ENCODE measurements at regions not wholly inside any gene's neighbourhood (a gene's known extent, or its start where the extent isn't known, plus 50 kb on each side); places are given as distances from the start of the nearest gene placed in this dataset.
"Not testable (repeated sequence)": the region's sequence is repeated elsewhere in the genome, so short reads cannot be mapped to it uniquely, and the experiment has no call there.

DNA sequence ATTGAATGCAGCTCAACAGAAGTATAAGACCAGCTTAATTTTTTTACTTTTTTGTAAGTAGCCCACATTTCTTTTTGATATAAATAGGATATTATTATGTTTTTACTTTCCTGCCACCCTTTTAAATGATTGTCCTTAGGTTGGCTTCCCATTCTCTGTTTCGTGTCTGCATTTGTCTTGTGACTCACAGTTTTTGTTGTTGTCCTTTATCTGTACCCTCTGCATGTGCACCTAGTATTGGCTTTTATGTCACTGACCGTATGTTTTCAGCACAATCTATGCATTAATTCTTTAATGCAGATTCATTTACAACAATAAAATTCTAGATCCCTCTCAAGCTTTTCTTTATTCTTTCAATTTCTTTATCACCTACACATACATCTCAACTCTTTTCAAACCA lies 474.2 kb upstream of the FANCL start:
- DNase-seq (ENCODE audit: low spot score) = no peak

DNA sequence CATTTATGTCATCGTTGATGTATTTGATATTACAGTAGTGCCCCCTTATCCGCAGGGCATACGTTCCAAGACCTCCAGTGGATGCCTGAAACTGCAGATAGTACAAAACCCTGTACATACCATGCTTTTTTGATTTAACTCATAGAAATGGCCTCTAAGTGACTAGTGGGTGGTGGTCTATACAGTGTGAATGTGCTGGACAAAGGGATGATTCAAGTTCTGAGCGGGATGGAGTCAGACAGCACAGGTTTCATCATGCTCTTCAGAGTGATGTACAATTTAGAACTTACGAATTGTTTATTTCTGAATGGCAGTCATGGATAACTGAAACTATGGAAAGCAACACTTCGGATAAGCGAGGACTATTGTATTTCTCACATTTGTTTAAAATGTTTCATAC lies 473.1 kb upstream of the FANCL start:
- DNase-seq (ENCODE audit: low spot score) = no peak

DNA sequence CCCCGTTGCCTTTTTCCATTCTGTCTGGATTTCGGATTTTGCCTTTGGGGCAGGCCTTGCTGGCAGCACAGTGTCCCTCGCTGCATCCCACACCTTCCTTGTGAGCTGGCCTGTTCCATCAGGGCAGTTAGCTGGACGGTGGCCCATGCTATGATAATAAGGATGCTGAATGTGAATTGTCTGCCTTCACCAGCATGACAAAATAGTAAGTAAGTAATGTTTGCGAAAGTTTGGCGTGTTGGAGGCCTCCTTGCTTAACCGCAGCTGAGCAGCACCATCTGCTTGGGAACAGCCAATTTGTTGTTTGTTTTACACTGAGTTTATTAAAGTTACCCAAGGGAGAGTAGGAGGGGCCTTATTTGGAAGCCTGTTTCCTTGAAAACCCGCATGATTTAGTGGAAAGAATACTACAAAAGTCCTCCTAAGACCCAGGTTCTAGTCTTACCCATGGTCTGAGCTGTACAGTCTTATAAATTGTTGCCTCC lies 469.7 kb upstream of the FANCL start:
- no peak for DNase-seq (ENCODE audit: low spot score)

DNA sequence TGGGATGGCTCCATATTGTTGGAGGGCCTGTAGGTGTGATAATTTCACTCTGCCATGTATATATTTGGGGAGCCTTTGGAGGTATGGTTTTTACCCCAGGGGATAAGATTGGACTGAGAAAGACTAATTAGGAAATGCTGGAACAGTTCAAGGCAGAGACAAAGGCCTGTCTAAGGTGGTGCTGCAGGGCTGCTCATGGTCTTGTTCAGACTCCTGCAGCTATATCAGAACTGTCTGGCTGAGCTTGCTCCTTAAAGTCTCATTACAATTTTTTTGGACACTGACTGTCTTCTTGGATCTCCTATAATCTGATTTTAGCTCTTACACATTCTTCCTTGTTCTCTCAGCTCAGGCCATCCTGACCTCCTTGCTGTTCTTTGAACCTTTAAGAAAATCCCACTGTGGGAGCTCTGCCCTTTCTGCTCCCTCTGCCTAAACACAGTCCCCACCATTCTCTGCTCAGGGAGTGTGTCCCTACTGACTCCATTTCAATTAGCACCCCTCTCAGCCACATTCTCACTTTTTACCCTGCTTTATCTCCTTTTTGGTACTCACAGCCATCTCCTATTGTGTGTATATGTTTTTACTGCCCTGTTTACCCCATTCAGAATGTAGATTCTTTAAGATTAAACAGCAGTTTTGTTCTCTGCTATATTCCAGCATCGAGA lies 468.7 kb upstream of the FANCL start:
- no peak for DNase-seq (ENCODE audit: low spot score)

DNA sequence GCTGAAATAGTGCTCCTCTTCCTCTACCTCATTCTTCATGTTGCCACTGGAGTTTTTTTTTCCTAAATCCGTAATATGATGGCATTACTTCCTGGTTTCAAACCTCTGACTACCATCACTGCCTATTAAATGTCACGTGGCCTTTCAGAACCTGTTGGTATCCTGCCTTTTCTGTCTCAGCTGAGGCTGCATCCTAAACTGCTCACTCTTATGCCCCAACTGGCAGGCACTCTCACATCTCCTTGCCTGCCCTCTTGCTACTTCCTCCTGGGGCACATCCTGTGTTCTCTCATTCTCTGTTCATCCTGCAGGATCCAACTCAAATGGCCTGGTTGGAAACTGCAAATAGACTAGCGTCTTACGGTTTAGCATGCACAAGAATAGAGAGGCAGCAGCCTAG lies 468.1 kb upstream of the FANCL start:
- no peak for DNase-seq (ENCODE audit: low spot score)

DNA sequence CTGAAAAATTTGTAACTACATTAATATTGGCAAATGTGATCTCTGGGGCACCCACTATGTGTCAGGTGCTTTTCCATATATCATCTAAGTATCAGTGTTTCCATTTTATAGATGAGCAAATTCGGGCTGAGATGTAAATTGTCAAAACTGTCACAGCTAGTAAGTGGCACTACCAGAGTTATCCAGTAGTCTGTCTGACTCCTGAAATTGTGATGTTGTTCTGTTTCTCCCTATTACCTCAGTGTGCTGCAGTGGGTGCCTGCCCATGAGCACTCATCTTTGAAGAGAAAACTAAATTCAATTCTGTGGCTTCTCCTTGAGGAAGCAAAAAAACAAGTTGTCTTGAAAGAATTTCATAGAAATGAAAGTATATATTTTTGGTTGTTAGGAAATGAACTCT lies 467.4 kb upstream of the FANCL start:
- no peak for DNase-seq (ENCODE audit: low spot score)

DNA sequence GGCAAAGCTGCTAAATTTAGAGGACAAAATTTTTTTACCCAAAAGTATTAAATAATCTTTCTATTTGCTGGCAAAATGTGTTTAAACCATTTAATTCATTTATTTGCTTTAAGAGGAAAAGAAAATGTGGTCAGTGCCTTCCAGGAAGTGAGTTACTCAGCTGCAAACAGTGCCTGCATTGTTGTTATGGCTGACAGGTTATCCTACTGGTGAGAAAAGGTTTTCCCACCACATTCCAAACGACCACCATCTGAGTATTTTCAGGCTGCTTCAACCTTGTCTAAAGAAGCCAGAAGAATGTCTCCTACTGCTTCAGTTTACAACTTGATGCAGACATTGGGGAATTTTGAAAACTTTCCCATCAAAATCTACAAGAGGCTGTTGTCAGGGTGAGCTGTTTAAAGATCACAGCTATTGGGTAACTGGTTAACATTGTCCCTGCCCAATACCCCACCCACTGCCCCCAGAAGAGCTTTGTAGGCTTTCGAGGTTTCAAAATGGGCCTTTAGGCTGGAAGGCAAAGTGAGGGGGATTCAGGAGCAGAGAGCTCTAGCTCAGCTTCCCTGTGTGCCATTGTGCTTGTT lies 461.3 kb upstream of the FANCL start:
- no peak for DNase-seq (ENCODE audit: low spot score)

DNA sequence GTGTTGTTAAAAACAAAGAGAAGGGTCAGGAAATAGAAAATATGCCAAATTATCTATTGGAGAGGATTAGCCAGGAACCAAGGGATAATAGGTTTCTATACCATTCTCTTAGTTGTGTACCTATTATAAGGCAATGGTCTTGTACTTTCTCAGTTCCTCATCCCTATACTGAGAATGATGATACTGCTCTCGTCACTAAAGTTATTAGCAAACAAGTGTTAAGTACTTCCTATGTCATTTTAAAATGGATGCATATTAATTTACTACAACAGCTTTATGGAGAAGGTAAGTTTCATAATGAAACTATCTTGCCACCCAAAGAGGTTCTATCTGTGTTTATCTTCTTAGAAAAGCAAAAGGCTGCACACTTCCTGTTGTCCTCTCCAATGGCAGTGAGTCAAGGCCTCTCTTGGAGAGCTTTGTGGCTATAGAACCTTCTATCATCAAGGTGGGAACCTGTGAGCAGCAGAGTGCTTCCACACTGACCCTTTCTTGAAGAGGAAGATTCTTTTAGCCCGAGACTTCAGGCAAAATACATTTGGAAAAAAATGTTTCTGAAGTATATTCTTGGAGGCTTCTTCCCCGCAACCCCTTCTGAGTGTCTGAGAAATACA lies 460.7 kb upstream of the FANCL start:
- no peak for DNase-seq (ENCODE audit: low spot score)

DNA sequence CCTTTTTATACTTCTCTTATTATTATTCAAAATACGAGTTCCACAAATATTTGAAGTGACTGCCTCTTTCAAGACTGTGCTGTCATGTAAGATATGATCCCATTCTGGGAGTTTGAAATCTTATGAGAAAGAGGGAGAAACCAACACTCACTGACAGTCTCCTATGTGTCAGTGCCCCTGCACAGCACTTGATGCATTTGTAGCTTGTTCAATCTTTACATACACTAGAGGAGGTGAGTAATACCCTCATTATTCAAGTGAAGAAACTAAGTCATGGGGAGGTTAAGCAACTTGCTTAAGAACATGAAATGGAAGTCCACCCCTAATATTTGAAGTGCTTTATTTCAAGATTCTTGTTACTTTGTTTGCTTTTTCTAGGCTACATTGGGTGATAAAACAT lies 459.5 kb upstream of the FANCL start:
- DNase-seq (ENCODE audit: low spot score) = no peak

DNA sequence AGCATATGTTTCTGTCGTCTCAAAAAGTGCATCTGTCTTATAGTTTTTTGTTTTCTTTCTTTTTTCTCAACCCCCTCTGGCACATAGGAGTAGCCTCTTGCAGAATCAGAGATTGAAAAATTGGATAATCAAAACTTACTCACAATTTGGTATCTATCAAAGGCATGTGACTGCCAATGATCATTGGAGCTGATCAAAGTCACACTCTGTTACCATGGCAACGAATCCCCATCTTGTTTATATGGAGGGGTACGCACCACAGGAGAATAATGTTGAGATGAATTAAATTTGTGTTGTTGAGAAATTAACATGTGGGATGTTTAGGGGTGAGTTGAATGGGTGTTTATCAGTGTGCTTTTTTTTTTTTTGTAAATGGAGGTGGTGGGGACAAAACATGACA lies 458.3 kb upstream of the FANCL start:
- no peak for DNase-seq (ENCODE audit: low spot score)

DNA sequence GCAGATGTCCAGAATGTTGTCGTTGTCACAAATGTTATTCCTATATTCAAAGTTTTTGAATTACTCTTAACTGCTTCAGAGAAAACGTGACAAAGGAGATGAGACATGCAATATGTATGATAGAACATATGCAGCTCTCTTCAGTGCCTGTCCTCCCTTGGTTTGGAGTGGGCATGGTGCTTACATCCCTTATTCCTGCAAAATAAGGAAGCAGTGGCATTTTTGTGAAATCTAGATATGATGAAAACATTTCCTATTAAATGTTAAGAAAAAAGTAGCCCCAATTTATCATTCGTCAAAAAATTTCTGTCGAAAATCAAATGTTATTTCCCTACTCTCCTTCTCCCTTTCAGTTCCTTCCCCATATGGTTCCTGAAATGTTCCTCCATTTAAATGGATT lies 457.5 kb upstream of the FANCL start:
- DNase-seq (ENCODE audit: low spot score) = no peak

DNA sequence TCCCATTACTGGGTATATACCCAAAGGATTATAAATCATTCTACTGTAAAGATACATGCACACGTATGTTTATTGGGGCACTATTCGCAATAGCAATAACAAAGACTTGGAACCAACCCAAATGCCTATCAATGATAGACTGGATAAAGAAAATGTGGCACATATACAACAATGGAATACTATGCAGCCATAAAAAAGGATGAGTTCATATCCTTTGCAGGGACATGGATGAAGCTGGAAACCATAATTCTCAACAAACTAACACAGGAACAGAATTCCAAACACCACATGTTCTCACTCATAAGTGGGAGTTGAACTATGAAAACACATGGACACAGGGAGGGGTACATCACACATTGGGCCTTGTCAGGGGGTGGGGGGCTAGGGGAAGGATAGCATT lies 453.0 kb upstream of the FANCL start:
- not testable (repeated sequence) for DNase-seq (ENCODE audit: low spot score)

DNA sequence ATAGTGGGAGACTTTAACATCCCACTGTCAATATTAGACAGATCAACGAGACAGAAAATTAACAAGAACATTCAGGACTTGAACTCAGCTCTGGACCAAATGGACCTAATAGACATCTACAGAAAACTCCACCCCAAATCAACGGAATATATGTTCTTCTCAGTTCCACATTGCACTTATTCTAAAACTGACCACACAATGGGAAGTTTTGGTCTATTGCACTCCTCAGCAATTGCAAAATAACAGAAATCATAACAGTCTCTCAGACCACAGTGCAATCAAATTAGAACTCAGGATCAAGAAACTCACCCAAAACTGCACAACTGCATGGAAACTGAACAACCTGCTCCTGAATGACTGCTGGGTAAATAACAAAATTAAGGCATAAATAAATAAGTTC lies 449.9 kb upstream of the FANCL start:
- not testable (repeated sequence) for DNase-seq (ENCODE audit: low spot score)

DNA sequence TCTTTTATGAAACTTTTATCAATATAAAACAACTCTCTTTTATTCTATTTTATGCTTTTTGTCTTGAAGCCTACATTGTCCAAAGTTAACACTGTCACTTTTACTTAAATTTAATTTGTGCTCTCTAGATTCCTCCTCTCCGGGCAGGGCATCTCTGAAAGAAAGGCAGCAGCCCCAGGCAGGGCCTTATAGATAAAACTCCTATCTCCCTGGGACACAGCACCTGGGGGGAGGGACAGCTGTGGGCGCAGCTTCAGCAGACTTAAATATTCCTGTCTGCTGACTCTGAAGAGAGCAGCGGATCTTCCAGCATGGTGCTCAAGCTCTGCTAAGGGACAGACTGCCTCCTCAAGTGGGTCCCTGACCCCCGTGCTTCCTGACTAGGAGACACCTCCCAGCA lies 447.7 kb upstream of the FANCL start:
- DNase-seq (ENCODE audit: low spot score) = no peak

DNA sequence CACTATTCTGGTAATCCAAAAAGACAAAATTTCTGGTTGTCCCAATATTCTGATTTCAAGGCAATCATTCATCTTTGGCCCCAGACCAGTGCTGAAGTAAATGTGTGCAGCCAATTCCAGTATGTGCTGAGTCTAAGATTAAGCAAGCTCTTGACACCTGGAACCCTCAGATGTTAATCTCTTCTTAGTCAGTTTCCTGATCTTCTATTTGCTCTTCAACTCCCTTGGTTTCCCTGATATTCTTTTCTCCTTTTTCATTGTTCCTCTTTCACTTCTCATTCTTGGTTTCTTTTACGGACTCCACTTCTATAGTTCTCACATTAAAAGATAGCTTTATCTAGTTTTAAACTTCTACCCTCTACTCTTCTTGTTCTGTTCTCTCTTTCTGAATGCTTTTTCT lies 445.7 kb upstream of the FANCL start:
- DNase-seq (ENCODE audit: low spot score) = no peak

DNA sequence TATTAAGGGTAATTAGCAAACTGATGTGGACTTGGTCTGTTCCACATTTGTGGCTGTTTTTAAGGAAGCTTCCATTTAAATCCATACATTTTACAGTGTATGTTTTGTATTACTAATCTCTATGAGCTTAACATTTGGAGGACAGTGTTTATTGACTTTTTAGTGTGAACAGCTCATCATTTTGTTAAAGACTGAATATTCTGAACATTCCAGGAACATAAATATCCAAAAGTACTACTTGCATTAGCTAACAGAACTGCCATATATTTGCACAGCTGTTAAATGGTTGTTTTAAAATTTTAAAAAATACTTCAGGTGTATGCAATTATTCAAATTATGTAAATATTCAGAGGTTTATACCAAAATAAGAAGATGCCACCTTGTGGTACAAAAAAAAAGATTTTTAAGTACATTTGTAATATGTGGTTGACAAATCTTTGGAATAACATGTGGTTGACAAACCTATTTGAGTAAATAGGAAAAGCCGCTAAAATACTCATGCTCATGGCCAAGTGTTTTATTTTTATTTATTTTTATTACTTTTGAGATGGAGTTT lies 439.7 kb upstream of the FANCL start:
- no peak for DNase-seq (ENCODE audit: low spot score)

DNA sequence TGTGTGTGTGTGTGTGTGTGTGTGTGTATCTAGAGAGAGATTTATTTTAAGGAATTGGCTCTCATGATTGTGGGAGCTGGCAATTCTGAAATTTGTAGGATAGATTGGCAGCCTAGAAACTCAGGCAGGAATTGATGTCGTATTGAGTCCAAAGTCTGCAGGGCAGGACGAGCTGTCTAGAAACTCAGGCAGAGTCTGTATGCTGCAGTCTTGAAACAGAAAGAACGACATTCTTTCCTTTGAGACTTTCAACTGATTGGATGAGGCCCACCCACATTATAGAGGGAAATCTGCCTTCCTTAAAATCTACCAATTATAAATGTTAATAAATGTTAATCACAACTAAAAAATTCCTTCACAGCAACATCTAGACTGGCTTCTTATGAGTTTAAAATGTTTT lies 436.6 kb upstream of the FANCL start:
- no peak for DNase-seq (ENCODE audit: low spot score)

DNA sequence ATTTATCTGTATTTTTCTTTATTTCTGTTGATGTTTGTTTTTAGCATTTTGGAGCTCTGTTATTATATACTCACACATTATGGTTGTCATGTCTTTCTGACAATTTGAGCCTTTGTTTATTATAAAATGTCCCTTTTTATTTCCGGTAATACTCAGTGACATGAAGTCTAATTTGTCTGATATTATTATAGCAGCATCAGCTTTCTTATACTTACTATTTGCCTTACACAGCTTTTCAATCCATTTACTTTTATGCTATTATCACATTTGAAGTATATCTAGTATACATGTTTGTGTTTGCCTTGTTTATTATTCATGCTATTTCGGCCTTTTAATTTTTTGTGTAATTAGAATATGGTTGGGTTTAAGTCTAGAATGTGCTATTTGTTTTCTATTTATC lies 430.6 kb upstream of the FANCL start:
- no peak for DNase-seq (ENCODE audit: low spot score)

DNA sequence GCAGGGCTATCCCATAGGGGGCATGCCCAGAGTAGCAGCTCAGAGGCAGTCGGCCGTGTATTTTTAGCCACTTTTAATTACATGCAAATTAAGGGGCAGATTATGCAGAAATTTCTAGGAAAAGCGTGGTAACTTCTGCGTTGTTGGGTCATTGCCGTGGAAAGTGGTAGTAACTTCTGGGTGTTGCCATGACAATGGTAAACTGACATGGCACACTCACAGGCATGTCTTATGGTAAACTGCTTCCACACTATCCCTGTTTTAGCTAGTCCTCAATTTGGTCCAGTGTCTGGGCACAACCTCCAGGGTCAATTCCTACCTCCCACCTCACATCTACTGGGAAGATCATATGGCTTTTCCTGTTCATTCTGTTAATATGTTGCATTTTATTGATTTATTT lies 428.9 kb upstream of the FANCL start:
- no peak for DNase-seq (ENCODE audit: low spot score)

DNA sequence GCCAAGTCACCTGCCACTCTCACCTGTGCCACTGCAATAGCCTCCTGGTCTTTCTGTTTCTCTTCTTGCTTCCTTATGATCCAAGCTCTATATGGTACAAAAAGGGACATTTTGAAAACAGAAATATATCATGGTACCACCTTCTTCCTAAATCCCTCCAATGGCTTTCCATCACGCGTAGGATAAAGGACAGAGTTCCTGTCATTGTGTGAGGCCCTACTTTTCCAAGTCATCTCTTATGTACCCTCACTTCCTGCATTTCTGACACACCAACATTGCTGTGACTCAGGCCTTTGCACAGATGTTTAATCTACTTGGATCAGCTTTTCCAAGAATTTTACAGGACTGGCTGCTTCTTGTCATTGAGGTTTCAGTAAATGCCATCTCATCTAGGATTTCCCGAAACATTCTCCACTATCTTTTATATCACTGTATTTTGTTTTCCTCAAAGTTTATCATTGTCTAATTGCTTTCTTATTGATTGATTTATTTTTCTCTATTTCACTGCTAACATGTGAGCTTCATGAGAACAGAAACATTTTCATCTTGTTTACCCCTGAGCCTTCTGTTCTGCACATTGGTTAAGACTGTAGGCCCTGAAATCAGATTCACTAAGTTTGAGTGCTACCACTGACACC lies 426.1 kb upstream of the FANCL start:
- DNase-seq (ENCODE audit: low spot score) = no peak

DNA sequence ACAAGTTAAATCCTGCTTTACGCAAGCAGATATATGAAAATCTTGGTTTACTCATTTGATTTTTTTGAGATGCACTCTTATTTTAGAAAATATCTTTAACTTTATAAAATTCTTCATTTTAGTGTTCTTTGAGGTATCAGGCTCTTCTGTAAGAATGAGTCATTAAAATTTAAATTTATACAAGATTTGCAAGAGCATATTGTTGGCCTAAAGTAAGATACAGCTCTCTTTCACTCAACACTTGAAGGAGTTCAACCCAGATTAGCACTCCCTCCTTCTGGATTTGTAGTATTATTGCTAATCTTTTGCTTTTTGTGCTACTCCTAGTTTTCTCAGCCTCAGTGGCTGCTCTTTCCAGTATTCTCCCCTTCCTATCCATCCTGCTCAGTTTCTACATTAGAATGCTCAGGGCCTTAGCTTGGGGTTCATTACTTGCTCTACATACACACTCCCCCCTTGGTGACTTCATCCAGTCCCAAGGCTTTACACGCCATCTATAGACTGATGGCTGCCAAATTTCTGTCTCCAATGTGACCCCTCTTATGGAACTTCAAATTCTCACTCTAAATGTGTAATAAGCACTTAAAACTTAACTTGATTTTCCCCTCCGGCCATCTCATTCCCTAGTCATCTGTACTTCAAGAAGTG lies 425.3 kb upstream of the FANCL start:
- DNase-seq (ENCODE audit: low spot score) = no peak

DNA sequence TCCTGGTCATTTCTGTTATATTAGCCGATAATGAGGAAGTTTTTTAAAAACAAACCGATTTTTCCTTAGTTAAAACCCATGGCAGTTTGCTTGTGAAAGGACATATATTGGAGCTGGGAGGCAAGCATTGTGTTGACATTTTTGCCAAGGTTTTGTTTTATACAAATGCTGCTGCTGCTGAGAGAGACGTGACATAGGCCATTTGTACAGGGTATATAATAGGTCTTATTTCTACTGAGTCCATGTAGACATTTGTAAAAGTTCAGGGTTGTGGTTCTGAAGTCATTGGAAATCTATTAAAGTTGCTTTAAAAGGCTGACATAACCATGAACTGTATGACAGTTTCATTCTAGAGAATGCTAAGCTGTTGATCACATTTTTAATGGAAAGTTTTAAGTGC lies 424.0 kb upstream of the FANCL start:
- no peak for DNase-seq (ENCODE audit: low spot score)

Data from iPS-NIHi11 (cell line).